Heart right ventricle (tissue), 16 donors: ENCODE measurements at regions not wholly inside any gene's neighbourhood (a gene's known extent, or its start where the extent isn't known, plus 50 kb on each side); places are given as distances from the start of the nearest gene placed in this dataset.

Source experiments
- ATAC-seq, 8 donors: fragments of 200-7000 bp; cut with Tn5 transposase; one replicate each; pipeline ENCODE4 v1.9.1; 2020; ENCODE audit warnings: mild to moderate bottlenecking in 8 of 8, moderate library complexity in 8 of 8, moderate number of reproducible peaks in 1 of 8
- DNase-seq, 2 donors: peaks; one replicate each; pipeline ENCODE4 v3.0.0-alpha.2; 2020
- H3K27ac ChIP-seq, 10 donors: fragments of 200-600 bp; sonication (generic) in 2 of 10; one replicate each; pipeline versions ENCODE4 v1.5.0 to v1.8.0; 2020 to 2022; ENCODE audit warnings: mild to moderate bottlenecking in 3 of 10
- H3K27me3 ChIP-seq, 7 donors: fragments of 200-600 bp; one replicate each; pipeline ENCODE4 v1.8.0; 2021 to 2022; ENCODE audit warnings: mild to moderate bottlenecking in 2 of 7
- H3K36me3 ChIP-seq, 9 donors: fragments of 200-600 bp; sonication (generic) in 1 of 9; one replicate each; pipeline versions ENCODE4 v1.5.0 to v1.8.0; 2020 to 2022; ENCODE audit warnings: mild to moderate bottlenecking in 2 of 9
- H3K4me1 ChIP-seq, 9 donors: fragments of 200-600 bp; sonication (generic) in 1 of 9; one replicate each; pipeline versions ENCODE4 v1.5.0 to v1.8.0; 2020 to 2022; ENCODE audit warnings: mild to moderate bottlenecking in 4 of 9
- H3K4me3 ChIP-seq, 10 donors: fragments of 200-600 bp; sonication (generic) in 2 of 10; one replicate each; pipeline versions ENCODE4 v1.5.0 to v1.8.0; 2020 to 2022; ENCODE audit warnings: mild to moderate bottlenecking in 7 of 10, moderate library complexity in 2 of 10
- H3K9me3 ChIP-seq, 11 donors: fragments of 200-600 bp in 10 of 11; sonication (generic) in 2 of 11; one replicate each; pipeline versions ENCODE4 v1.5.0 to v1.8.0; 2013 to 2022; ENCODE audit warnings: mild to moderate bottlenecking in 2 of 11, control low read depth in 1 of 11, moderate library complexity in 1 of 11
- WGBS, 2 donors: extraction: QIAGEN DNeasy Blood & Tissue Kit; methylation state at CpG; one replicate each; pipeline ENCODE4 v1.1.7; 2013; ENCODE audit warnings: inconsistent platforms in 1 of 2; 5-methylcytosine and 5-hydroxymethylcytosine counted together
- intact Hi-C, 10 donors: fragments of 100-400 bp; cut with DNase I; formaldehyde crosslinking; loops; one replicate each; pipeline versions ENCODE4 v1.11.1 to v1.14.2; 2022
- TF ChIP-seq, protein P1 (sequence below), 9 donors: fragments of 200-600 bp; sonication (generic) in 2 of 9; IDR thresholded peaks; one replicate each; pipeline versions ENCODE4 v1.5.0 to v1.8.0; 2021 to 2022; ENCODE audit warnings: antibody characterized with exemption in 9 of 9, mild to moderate bottlenecking in 5 of 9, moderate library complexity in 1 of 9
- donor health status: Arrhythmogenic right ventricular cardiomyopathy.
- donor health status: ischemic (EF 13 %, LVEDD 7.1; RV severe dilation, severe dysfunction).
- donor health status: healthy with polysubstance abuse.
- donor health status: DM: no; HTN: yes; CAD: no.
- donor health status: DM: no; HTN: no; CAD: no.
- donor health status: ischemic (EF 25% LVEDD 6.9; RV normal size, moderate dysfunction).
- donor health status: ischemic (EF 25% LVEDD 5.7; RV mildly dilated, moderate dysfunction).
- donor health status: healthy.
- donor health status: DM: yes; HTN: yes; CAD: no.
- donor health status: Ischemic cardiomyopathy.
- donor health status: ischemic (EF 35%, LVEDD 5.7; RV mildly dilated, moderate dysfunction).
- donor health status: nonischemic (EF 11% LVEDD 7.7; RV severe dilation, severe dysfunction).
- donor health status: DM: yes; HTN: yes; CAD: no.
- donor health status: PGD.
- donor health status: ischemic (EF 29% LVEDD 5.4; RV normal size, mild dysfunction).
- donor health status: nonischemic (EF 23%, LVEDD 6.1; RV moderate dilation, normal function).

GRCh38 chr9:129342591-129343423, 164.7 kb upstream of the IER5L start:
- DNase-seq (no peak), ATAC-seq (no peak)
- peaks cover 0 to 78% (median 9%) of the 10 kb centered on the region in 9 donors for H3K4me1 ChIP-seq
- H3K27ac ChIP-seq, result peak overlapping the region in 6 of 10 donors; percentile 34 to 89 (median 56)
- WGBS, 2 donors, result 87 to 88% methylated on average over 16 of the region's 16 CpGs
- H3K27me3 ChIP-seq, result no peaks in the 10 kb centered on the region
- H3K4me3 ChIP-seq, result no peak overlapping the region
- intact Hi-C loops, result loop anchor here in 1 of 10 donors (10.0 kb wide), 1 partner anchor 262 kb away; no protein-coding TSS in a partner anchor
- no peaks in the 10 kb centered on the region for H3K36me3 ChIP-seq
- TF ChIP-seq, protein P1, sequence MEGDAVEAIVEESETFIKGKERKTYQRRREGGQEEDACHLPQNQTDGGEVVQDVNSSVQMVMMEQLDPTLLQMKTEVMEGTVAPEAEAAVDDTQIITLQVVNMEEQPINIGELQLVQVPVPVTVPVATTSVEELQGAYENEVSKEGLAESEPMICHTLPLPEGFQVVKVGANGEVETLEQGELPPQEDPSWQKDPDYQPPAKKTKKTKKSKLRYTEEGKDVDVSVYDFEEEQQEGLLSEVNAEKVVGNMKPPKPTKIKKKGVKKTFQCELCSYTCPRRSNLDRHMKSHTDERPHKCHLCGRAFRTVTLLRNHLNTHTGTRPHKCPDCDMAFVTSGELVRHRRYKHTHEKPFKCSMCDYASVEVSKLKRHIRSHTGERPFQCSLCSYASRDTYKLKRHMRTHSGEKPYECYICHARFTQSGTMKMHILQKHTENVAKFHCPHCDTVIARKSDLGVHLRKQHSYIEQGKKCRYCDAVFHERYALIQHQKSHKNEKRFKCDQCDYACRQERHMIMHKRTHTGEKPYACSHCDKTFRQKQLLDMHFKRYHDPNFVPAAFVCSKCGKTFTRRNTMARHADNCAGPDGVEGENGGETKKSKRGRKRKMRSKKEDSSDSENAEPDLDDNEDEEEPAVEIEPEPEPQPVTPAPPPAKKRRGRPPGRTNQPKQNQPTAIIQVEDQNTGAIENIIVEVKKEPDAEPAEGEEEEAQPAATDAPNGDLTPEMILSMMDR (IDR thresholded peaks at IDR 0.05), result no peak
- H3K9me3 ChIP-seq, result no peaks in the 10 kb centered on the region

GRCh38 chr9:129341987-129342348, 163.9 kb upstream of the IER5L start:
- DNase-seq, result no peak

DNA sequence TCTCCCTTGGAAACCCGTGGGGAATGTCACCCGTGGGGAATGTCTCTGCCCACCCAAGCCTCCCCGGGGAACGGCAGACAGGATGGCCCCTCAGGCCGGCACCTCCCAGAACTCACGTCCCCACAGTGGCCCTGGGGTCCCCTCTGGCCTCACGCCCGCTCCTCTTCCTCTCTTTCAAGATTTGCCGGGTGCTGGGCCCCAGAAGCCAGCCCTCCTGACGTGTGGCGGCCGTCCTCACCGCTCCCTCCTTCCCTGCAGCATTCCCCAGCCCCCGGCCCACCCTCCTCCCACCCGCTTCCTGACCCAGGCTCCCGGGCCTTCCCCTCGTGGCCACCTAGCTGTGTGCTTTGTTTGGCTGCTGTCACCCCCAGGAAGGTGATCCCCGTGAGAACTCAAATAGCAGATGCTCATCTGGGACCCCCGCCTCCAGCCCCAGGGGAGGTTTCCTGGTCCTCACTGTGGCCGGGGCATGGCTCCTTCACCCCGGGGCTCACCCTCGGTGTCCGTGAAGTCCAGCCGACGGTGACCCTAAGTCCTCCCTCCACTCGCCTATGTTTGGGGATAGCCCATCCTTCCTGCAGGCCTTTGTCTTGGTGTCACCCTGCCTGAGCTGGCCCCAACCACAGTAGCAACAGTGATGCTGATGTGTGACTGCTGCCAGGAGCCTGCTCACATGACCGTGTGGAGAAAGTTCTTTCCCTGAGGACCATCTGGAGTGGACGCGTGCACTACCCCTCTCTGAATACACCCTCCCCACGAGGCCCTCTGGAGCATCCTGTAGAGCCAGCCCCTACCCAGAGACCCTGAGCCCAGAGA, 163.3 kb upstream of the IER5L start:
- Histone ChIP-seq H3K4me3 (no peak overlapping the region), H3K27ac (peak overlapping the region in 1 of 10 donors; percentile 45), H3K27me3 (no peaks in the 10 kb centered on the region), H3K36me3 (no peaks in the 10 kb centered on the region), H3K4me1 (peaks cover 3 to 78% (median 23%) of the 10 kb centered on the region in 9 donors), H3K9me3 (no peaks in the 10 kb centered on the region)
- ATAC-seq, result peak in 2 of 8 donors; percentile 7 to 45
- intact Hi-C loops, result loop anchor here in 1 of 10 donors (10.0 kb wide), 1 partner anchor 263 kb away; no protein-coding TSS in a partner anchor
- WGBS, 2 donors, result 55 to 60% methylated on average over 30 of the region's 30 CpGs
- no peak for DNase-seq
- TF ChIP-seq, protein P1 (IDR thresholded peaks at IDR 0.05), result no peak

More at GRCh38 chr9:129341987-129342348, 163.9 kb upstream of the IER5L start:
- ATAC-seq, result no peak
- intact Hi-C loops, result loop anchor here in 1 of 10 donors (10.0 kb wide), 1 partner anchor 263 kb away; no protein-coding TSS in a partner anchor
- Histone ChIP-seq H3K27me3 (no peaks in the 10 kb centered on the region), H3K9me3 (no peaks in the 10 kb centered on the region), H3K4me1 (peaks cover 0 to 78% (median 17%) of the 10 kb centered on the region in 9 donors), H3K36me3 (no peaks in the 10 kb centered on the region), H3K4me3 (no peak overlapping the region), H3K27ac (peak overlapping the region in 1 of 10 donors; percentile 45)
- WGBS, 2 donors, result 98% methylated on average over 8 of the region's 8 CpGs
- TF ChIP-seq, protein P1 (IDR thresholded peaks at IDR 0.05), result no peak
